Endodermal cell (in vitro differentiated cells): ENCODE measurements at regions not wholly inside any gene's neighbourhood (a gene's known extent, or its start where the extent isn't known, plus 50 kb on each side); places are given as distances from the start of the nearest gene placed in this dataset.

Source experiments
- DNase-seq: peaks from one replicate; pipeline ENCODE4 v3.0.0-alpha.2; 2017
- H3K27ac ChIP-seq: 2 replicates; pipeline ENCODE4 v1.5.1; 2013; ENCODE audit warnings: mild to moderate bottlenecking, low read depth, low read length, moderate library complexity
- H3K27me3 ChIP-seq: 2 replicates; pipeline ENCODE4 v1.6.1; 2013; ENCODE audit warnings: mild to moderate bottlenecking, low read length, moderate library complexity; ENCODE audit not compliant: insufficient read depth, control insufficient read depth, poor library complexity, severe bottlenecking
- H3K36me3 ChIP-seq: 2 replicates; pipeline ENCODE4 v1.7.0; 2013; ENCODE audit warnings: mild to moderate bottlenecking, low read length, moderate library complexity; ENCODE audit not compliant: control insufficient read depth, insufficient read depth
- H3K4me1 ChIP-seq: one replicate; pipeline ENCODE4 v1.7.0; 2013; ENCODE audit warnings: low read length; ENCODE audit not compliant: control insufficient read depth, insufficient read depth
- H3K4me3 ChIP-seq: 2 replicates; pipeline ENCODE4 v1.5.1; 2013; ENCODE audit warnings: mild to moderate bottlenecking, low read length, moderate library complexity
- H3K9ac ChIP-seq: 2 replicates; pipeline ENCODE4 v1.6.1; 2013; ENCODE audit warnings: mild to moderate bottlenecking, low read length, moderate library complexity; ENCODE audit not compliant: poor library complexity, severe bottlenecking; ENCODE audit errors: extremely low read depth
- H3K9me3 ChIP-seq: 2 replicates; pipeline ENCODE4 v1.6.1; 2013; ENCODE audit warnings: mild to moderate bottlenecking, low read length, moderate library complexity; ENCODE audit not compliant: control insufficient read depth
- H3K27ac Mint-ChIP-seq: 2 replicates; pipeline ENCODE4 v1.8.0; 2020; ENCODE audit warnings: mixed read lengths
- H3K27me3 Mint-ChIP-seq: 2 replicates; pipeline ENCODE4 v1.8.0; 2021; ENCODE audit warnings: mild to moderate bottlenecking, mixed read lengths; ENCODE audit not compliant: insufficient read depth
- H3K36me3 Mint-ChIP-seq: 2 replicates; pipeline ENCODE4 v1.8.0; 2020; ENCODE audit warnings: low read depth, mixed read lengths
- H3K4me1 Mint-ChIP-seq: 2 replicates; pipeline ENCODE4 v1.8.0; 2020; ENCODE audit warnings: mixed read lengths
- H3K4me3 Mint-ChIP-seq: 2 replicates; pipeline ENCODE4 v1.8.0; 2020; ENCODE audit warnings: mild to moderate bottlenecking, moderate library complexity, mixed read lengths
- H3K9me3 Mint-ChIP-seq: 2 replicates; pipeline ENCODE4 v1.8.0; 2020; ENCODE audit warnings: mild to moderate bottlenecking, mixed read lengths
- WGBS, 2 experiments: methylation state at CpG; one replicate each; pipeline versions ENCODE4 v1.1.5 to v1.1.7; 2013; ENCODE audit warnings: missing lambda C conversion rate in 2 of 2, mixed read lengths in 1 of 2; ENCODE audit not compliant: insufficient coverage in 1 of 2, insufficient read length in 1 of 2; 5-methylcytosine and 5-hydroxymethylcytosine counted together
- TF ChIP-seq, protein P1 (sequence below): fragments of 200-600 bp; sonication (generic); conservative IDR thresholded peaks from 2 replicates; pipeline ENCODE4 v1.5.0; 2021; ENCODE audit warnings: antibody characterized with exemption, mild to moderate bottlenecking

- no peaks in the 10 kb centered on the region for H3K4me1 Mint-ChIP-seq
- DNase-seq: no peak
- WGBS, 2 experiments: 94 to 95% methylated on average over 4 to 7 of the region's 7 CpGs
- Histone ChIP-seq H3K4me1 (no peaks in the 10 kb centered on the region), H3K36me3 (no peaks in the 10 kb centered on the region), H3K27me3 (no peaks in the 10 kb centered on the region), H3K27ac (no peak overlapping the region), H3K9ac (no peak overlapping the region), H3K9me3 (peaks cover 21% of the 10 kb centered on the region), H3K4me3 (no peak overlapping the region)
- no peaks in the 10 kb centered on the region for H3K27me3 Mint-ChIP-seq
- peaks cover 22% of the 10 kb centered on the region for H3K9me3 Mint-ChIP-seq
- H3K4me3 Mint-ChIP-seq: no peak overlapping the region
- TF ChIP-seq, protein P1, sequence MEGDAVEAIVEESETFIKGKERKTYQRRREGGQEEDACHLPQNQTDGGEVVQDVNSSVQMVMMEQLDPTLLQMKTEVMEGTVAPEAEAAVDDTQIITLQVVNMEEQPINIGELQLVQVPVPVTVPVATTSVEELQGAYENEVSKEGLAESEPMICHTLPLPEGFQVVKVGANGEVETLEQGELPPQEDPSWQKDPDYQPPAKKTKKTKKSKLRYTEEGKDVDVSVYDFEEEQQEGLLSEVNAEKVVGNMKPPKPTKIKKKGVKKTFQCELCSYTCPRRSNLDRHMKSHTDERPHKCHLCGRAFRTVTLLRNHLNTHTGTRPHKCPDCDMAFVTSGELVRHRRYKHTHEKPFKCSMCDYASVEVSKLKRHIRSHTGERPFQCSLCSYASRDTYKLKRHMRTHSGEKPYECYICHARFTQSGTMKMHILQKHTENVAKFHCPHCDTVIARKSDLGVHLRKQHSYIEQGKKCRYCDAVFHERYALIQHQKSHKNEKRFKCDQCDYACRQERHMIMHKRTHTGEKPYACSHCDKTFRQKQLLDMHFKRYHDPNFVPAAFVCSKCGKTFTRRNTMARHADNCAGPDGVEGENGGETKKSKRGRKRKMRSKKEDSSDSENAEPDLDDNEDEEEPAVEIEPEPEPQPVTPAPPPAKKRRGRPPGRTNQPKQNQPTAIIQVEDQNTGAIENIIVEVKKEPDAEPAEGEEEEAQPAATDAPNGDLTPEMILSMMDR: no peak
- peaks cover 2% of the 10 kb centered on the region for H3K36me3 Mint-ChIP-seq
- H3K27ac Mint-ChIP-seq: no peak overlapping the region
Observed at GRCh38 chr12:75561921-75562320, 50.5 kb upstream of the KRR1 start.
